Kidney (tissue), 13 donors: ENCODE measurements at regions not wholly inside any gene's neighbourhood (a gene's known extent, or its start where the extent isn't known, plus 50 kb on each side); places are given as distances from the start of the nearest gene placed in this dataset.
A peak's percentile ranks its signal among the peaks of the same experiment; 100 is the strongest.

Source experiments
- DNase-seq, 5 donors: peaks; one replicate each; pipeline ENCODE4 v3.0.0-alpha.2; 2013 to 2020
- FAIRE-seq: peaks from 2 replicates; lab custom pipeline; 2012; peaks lifted over from hg19 to GRCh38; lab: Jason Lieb, UNC
- H3K27ac ChIP-seq, 2 donors: one replicate each; pipeline ENCODE4 v1.7.0; 2013; ENCODE audit warnings: low read depth in 2 of 2, low read length in 2 of 2, inconsistent platforms in 1 of 2
- H3K27me3 ChIP-seq: one replicate; pipeline ENCODE4 v1.7.1; 2013; ENCODE audit warnings: low read length, inconsistent platforms; ENCODE audit not compliant: control insufficient read depth, insufficient read depth
- H3K36me3 ChIP-seq, 3 donors: one replicate each; pipeline versions ENCODE4 v1.7.0 to v1.7.1; 2013; ENCODE audit warnings: low read length in 3 of 3, control low read depth in 1 of 3, inconsistent platforms in 1 of 3; ENCODE audit not compliant: insufficient read depth in 3 of 3, control insufficient read depth in 2 of 3
- H3K4me1 ChIP-seq, 3 donors: one replicate each; pipeline versions ENCODE4 v1.7.0 to v1.7.1; 2013; ENCODE audit warnings: low read length in 3 of 3, inconsistent platforms in 1 of 3, low read depth in 1 of 3; ENCODE audit not compliant: control insufficient read depth in 2 of 3, insufficient read depth in 2 of 3
- H3K4me3 ChIP-seq, 3 donors: one replicate each; pipeline versions ENCODE4 v1.7.0 to v1.8.1; 2013; ENCODE audit warnings: low read length in 3 of 3, control low read depth in 1 of 3, inconsistent platforms in 1 of 3
- H3K9ac ChIP-seq, 3 donors: one replicate each; pipeline versions ENCODE4 v1.7.0 to v1.7.1; 2013; ENCODE audit warnings: low read length in 3 of 3, control low read depth in 1 of 3, inconsistent platforms in 1 of 3
- H3K9me3 ChIP-seq, 3 donors: one replicate each; pipeline versions ENCODE4 v1.7.0 to v1.7.1; 2013; ENCODE audit warnings: low read length in 3 of 3, control low read depth in 1 of 3, inconsistent platforms in 1 of 3; ENCODE audit not compliant: control insufficient read depth in 2 of 3, insufficient read depth in 1 of 3
- intact Hi-C: fragments of 100-400 bp; cut with DNase I; formaldehyde crosslinking; loops from one replicate; pipeline ENCODE4 v1.11.1; 2022
- TF ChIP-seq, protein P1 (sequence below): IDR thresholded peaks from 3 replicates; pipeline ENCODE4 v1.5.1; 2012; ENCODE audit warnings: mild to moderate bottlenecking, moderate library complexity, borderline replicate concordance; ENCODE audit not compliant: insufficient read depth; ENCODE audit errors: extremely low read depth
- donor health status: control.
- donor health status: control.
- donor health status: control.
- donor health status: control.
- donor health status: control.
- donor health status: DM: yes; HTN: yes; CAD: no.
- donor health status: Normal renal cell carcinoma (clear cell type).

DNA sequence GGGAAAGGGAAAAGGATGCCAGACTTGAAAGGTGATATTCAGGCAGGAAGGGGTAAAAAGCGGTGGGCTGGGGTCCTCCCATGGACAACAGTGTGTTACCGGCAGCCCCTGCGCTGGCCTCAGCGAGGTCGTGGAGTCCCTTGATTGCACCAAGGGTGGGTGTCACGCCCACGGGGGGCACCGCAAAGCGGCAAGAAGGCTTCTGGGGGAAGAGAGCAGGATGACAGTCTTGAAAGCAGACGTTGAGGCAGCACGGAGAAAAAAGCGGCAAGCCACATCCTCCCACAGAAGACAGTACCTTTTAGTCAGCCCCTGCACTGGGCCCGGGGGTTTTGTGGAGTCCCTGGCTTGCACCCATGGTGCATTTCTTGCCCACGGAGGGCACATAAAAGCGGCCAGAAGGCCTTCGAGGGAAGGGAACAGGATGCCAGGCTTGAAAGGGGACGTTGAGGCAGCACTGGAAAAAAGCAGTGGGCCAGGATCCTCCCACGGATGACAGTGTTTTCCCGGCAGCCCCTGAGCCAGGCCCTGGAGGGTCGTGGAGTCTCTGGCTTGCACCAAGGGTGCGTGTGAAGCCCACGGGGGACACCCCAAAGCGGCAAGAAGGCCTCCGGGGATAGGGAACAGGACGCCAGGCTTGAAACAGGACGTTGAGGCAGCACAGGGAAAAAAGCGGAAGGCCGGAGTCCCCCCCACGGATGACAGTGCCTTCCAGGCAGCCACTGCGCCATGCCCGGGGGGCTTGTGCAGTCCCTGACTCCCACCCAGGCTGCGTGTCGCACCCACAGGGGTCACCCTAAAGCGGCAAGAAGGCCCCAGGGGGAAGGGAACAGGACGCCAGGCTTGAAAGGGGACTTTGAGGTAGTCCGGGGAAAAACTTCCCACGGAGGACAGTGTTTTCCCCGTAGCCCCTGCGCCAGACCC, 162.2 kb upstream of the ALG10B start:
- Histone ChIP-seq H3K4me1 (peaks cover 0 to 4% (median 0%) of the 10 kb centered on the region in 3 donors), H3K9me3 (no peaks in the 10 kb centered on the region), H3K27ac (no peak overlapping the region), H3K9ac (no peak overlapping the region), H3K27me3 (no peaks in the 10 kb centered on the region), H3K36me3 (no peaks in the 10 kb centered on the region), H3K4me3 (no peak overlapping the region)
- TF ChIP-seq, protein P1, sequence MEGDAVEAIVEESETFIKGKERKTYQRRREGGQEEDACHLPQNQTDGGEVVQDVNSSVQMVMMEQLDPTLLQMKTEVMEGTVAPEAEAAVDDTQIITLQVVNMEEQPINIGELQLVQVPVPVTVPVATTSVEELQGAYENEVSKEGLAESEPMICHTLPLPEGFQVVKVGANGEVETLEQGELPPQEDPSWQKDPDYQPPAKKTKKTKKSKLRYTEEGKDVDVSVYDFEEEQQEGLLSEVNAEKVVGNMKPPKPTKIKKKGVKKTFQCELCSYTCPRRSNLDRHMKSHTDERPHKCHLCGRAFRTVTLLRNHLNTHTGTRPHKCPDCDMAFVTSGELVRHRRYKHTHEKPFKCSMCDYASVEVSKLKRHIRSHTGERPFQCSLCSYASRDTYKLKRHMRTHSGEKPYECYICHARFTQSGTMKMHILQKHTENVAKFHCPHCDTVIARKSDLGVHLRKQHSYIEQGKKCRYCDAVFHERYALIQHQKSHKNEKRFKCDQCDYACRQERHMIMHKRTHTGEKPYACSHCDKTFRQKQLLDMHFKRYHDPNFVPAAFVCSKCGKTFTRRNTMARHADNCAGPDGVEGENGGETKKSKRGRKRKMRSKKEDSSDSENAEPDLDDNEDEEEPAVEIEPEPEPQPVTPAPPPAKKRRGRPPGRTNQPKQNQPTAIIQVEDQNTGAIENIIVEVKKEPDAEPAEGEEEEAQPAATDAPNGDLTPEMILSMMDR: no peak
- intact Hi-C loops: no loop called here
- DNase-seq (peak in 1 of 5 donors; percentile 70), FAIRE-seq (no peak)

DNA sequence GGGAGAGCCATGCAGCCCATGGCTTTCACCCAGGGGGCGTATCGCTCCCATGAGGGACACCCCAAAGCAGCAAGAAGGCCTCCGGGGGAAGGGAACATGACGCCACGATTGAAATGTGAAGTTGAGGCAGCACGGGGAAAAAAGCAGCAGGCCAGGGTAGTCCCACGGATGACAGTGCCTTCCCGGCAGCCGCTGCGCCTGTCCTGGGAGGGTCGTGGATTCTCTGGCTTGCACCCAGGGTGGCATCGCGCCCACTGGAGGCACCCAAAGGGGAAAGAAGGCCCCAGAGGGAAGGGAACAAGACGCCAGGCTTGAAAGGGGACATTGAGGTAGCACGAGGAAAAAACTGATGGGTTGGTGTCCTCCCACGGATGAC, 161.6 kb upstream of the ALG10B start:
- Histone ChIP-seq H3K27ac (no peak overlapping the region), H3K27me3 (no peaks in the 10 kb centered on the region), H3K9ac (no peak overlapping the region), H3K36me3 (no peaks in the 10 kb centered on the region), H3K4me1 (no peaks in the 10 kb centered on the region), H3K9me3 (no peaks in the 10 kb centered on the region), H3K4me3 (no peak overlapping the region)
- FAIRE-seq (no peak), DNase-seq (no peak)
- TF ChIP-seq, protein P1: no peak
- intact Hi-C loops: no loop called here

DNA sequence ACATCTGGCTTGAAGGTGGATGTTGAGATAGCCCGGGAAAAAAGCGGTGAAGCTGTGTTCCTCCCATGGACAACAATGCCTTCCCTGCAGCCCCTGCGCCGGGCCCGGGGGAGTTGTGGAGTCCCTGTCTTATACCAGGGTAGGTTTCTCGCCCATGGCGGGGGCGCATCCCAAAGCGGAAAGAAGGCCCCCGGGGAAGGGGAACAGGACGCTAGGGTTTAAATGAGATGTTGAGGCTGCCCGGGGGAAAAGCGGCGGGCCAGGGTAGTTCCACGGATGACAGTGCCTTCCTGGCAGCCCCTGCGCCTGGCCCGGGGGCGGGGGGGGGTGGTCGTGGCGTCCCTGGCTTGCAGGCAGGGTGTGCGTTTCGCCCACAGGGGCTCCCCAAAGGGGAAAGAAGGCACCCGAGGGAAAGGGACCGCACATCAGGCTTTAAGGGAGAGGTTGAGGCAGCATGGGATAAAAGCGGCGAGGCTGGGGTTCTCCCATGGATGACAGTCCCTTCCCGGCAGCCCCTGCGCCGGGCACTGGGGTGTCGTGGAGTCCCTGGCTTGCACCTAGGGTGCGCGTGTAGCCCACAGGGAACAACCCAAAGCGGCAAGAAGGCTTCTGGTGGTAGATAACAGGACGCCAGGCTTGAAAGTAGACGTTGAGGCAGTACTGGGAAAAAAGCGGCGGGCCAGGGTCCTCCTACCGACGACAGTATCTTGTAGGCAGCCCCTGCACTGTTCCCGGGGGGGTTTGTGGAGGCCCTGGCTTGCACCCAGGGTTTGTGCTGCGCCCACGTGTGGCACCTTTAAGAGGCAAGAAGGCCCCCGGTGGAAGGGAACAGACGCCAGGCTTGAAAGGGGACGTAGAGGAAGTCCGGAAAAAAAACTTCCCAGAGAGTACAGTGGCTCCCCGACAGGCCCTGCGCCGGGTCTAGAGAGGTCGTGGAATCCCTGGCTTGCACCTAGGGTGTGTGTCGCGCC, 160.8 kb upstream of the ALG10B start:
- Histone ChIP-seq H3K4me1 (no peaks in the 10 kb centered on the region), H3K9ac (no peak overlapping the region), H3K4me3 (no peak overlapping the region), H3K27ac (no peak overlapping the region), H3K27me3 (no peaks in the 10 kb centered on the region), H3K36me3 (no peaks in the 10 kb centered on the region), H3K9me3 (no peaks in the 10 kb centered on the region)
- intact Hi-C loops: no loop called here
- DNase-seq (peak in 1 of 5 donors; percentile 68), FAIRE-seq (no peak)
- TF ChIP-seq, protein P1: no peak
